ENCODE measurements at regions not wholly inside any gene's neighbourhood (a gene's known extent, or its start where the extent isn't known, plus 50 kb on each side); places are given as distances from the start of the nearest gene placed in this dataset.

DNA sequence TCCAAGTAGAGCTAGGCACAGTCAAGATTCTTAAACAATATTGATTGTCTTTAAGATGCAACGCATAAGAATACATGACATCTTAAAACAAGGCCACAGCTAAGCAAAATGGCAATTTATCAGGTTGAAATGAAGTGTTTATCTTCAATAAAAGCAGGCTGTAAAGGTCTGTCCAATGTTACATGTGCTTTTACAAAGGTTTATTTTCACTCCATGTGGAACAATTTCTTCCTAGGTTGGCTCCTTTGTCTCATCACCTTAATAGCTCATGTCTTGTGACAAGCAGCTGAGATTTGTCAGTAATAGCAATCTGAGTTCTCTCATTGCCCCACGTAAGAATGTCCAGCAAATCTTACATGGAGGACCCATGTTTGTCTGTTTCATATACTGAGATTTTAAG is 437.6 kb downstream of the GPAM start:
- POLR2A ChIA-PET (ENCODE audit: partially characterized antibody) = no interaction called here

More for the DNA sequence above, 437.6 kb downstream of the GPAM start:
- no peaks in the 10 kb centered on the region for H3K4me1 ChIP-seq (replicated peaks in 1 of 4; ENCODE audit: control insufficient read depth in 3 of 4, insufficient read depth in 4 of 4, low read length in 3 of 4)
- H4K20me1 ChIP-seq (replicated peaks in 1 of 2; ENCODE audit: control insufficient read depth in 1 of 2, insufficient read depth in 2 of 2, low read length in 2 of 2) = no peaks in the 10 kb centered on the region
- DNase-seq (ENCODE audit: low read depth in 1 of 2, low spot score in 2 of 2) = no peak
- H4K5ac ChIP-seq (ENCODE audit: insufficient read length, low read depth, low read length) = no peak overlapping the region
- no peak overlapping the region for H3K56ac ChIP-seq (replicated peaks; ENCODE audit: insufficient read length, low read depth, low read length)
- no peak overlapping the region for H2AFZ ChIP-seq (ENCODE audit: low read length)
- no peak overlapping the region for H3K4ac ChIP-seq (replicated peaks; ENCODE audit: insufficient read length, low read depth, low read length)
- no peak overlapping the region for H2BK20ac ChIP-seq (ENCODE audit: low read length)
- H2BK5ac ChIP-seq (ENCODE audit: low read depth, low read length) = no peak overlapping the region
- TF ChIP-seq RBBP5 (IDR thresholded peaks at IDR 0.05; ENCODE audit: borderline replicate concordance, low read depth, low read length) = no peak
- TF ChIP-seq CTCF (IDR thresholded peaks at IDR 0.05; ENCODE audit: control extremely low read depth in 1 of 3, insufficient read depth in 1 of 3, low read depth in 1 of 3, low read length in 3 of 3) = no peak
- TF ChIP-seq, protein P1, sequence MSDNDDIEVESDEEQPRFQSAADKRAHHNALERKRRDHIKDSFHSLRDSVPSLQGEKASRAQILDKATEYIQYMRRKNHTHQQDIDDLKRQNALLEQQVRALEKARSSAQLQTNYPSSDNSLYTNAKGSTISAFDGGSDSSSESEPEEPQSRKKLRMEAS (IDR thresholded peaks at IDR 0.05) = no peak
- no peak overlapping the region for H2BK12ac ChIP-seq (ENCODE audit: low read depth, low read length)
- CTCF ChIA-PET (ENCODE audit: partially characterized antibody) = interaction anchor here (3.7 kb wide), 1 partner anchor 11 kb away, joined by 17 read pairs; no protein-coding TSS in a partner anchor
- FAIRE-seq = no peak
- no peak overlapping the region for H3K14ac ChIP-seq (ENCODE audit: insufficient read length)
- H3K9ac ChIP-seq (replicated peaks in 1 of 4; ENCODE audit: extremely low read depth in 1 of 4, low read depth in 3 of 4, low read length in 3 of 4) = no peak overlapping the region
- H3K23ac ChIP-seq (ENCODE audit: insufficient read length) = no peak overlapping the region
- no peak overlapping the region for H3K18ac ChIP-seq (ENCODE audit: extremely low read depth, low read length)
- no peak overlapping the region for H2BK15ac ChIP-seq (ENCODE audit: low read length)
- H2AK5ac ChIP-seq (ENCODE audit: low read depth, low read length) = no peak overlapping the region
- H3K4me2 ChIP-seq (ENCODE audit: insufficient read depth in 1 of 2, low read depth in 2 of 2, low read length in 2 of 2) = no peak overlapping the region
- H3K36me3 ChIP-seq (ENCODE audit: control insufficient read depth in 2 of 4, insufficient read depth in 4 of 4, low read length in 3 of 4) = no peaks in the 10 kb centered on the region
- H4K8ac ChIP-seq (ENCODE audit: extremely low read depth, insufficient read depth, low read length) = no peak overlapping the region
- no peaks in the 10 kb centered on the region for H3K23me2 ChIP-seq (ENCODE audit: low read depth, low read length)
- H3K79me2 ChIP-seq (ENCODE audit: control insufficient read depth in 1 of 2, insufficient read depth in 2 of 2, low read length in 2 of 2) = no peaks in the 10 kb centered on the region
- H3K9me3 ChIP-seq (ENCODE audit: insufficient read depth in 2 of 2, low read depth in 1 of 2, low read length in 1 of 2) = no peaks in the 10 kb centered on the region
- H4K91ac ChIP-seq (replicated peaks; ENCODE audit: insufficient read length, low read length) = no peak overlapping the region
- H2BK120ac ChIP-seq (replicated peaks; ENCODE audit: low read depth, low read length) = no peak overlapping the region
- H3K27ac ChIP-seq (ENCODE audit: low read depth, low read length) = no peak overlapping the region
- H3K27me3 ChIP-seq (replicated peaks in 1 of 4; ENCODE audit: control insufficient read depth in 3 of 4, extremely low read depth in 1 of 4, insufficient read depth in 3 of 4, low read length in 3 of 4) = no peaks in the 10 kb centered on the region
- H3K4me3 ChIP-seq (ENCODE audit: extremely low read depth in 1 of 4, insufficient read depth in 2 of 4, low read depth in 3 of 4, low read length in 4 of 4) = no peak overlapping the region
- H3K79me1 ChIP-seq (ENCODE audit: low read depth, low read length) = no peaks in the 10 kb centered on the region
- WGBS, 2 experiments (ENCODE audit: extremely low coverage in 1 of 2, insufficient coverage in 1 of 2, insufficient read length in 1 of 2, insufficient replicate concordance in 2 of 2, low coverage in 1 of 2, low lambda C conversion rate in 2 of 2, missing lambda C conversion rate in 1 of 2) = 94% methylated on average over 2 of the region's 2 CpGs; no CpG with 5 or more reads in 1 of the 2 experiments

Data from H1 (cell line).